ENCODE measurements at regions not wholly inside any gene's neighbourhood (a gene's known extent, or its start where the extent isn't known, plus 50 kb on each side); places are given as distances from the start of the nearest gene placed in this dataset.

GRCh38 chr1:56404561-56405030 is 174.8 kb downstream of the PLPP3 start:
- no peak for TF ChIP-seq TEAD4 (IDR thresholded peaks at IDR 0.05)
- TF ChIP-seq TAF1 (IDR thresholded peaks at IDR 0.05; ENCODE audit: low read depth), result no peak
- no peak for TF ChIP-seq NFIC (IDR thresholded peaks at IDR 0.05)
- no peak for TF ChIP-seq CEBPB (IDR thresholded peaks at IDR 0.05)
- TF ChIP-seq ZBTB7A (IDR thresholded peaks at IDR 0.05; ENCODE audit: low read depth), result no peak
- TF ChIP-seq USF1 (IDR thresholded peaks at IDR 0.05), result no peak
- no peak for TF ChIP-seq RAD21 (IDR thresholded peaks at IDR 0.05; ENCODE audit: low read depth)
- no peak for TF ChIP-seq TCF12 (IDR thresholded peaks at IDR 0.05; ENCODE audit: low read depth)
- TF ChIP-seq EP300 (IDR thresholded peaks at IDR 0.05; ENCODE audit: borderline replicate concordance), result no peak
- TF ChIP-seq REST (IDR thresholded peaks at IDR 0.05; ENCODE audit: low read depth), result no peak
- TF ChIP-seq EGR1 (IDR thresholded peaks at IDR 0.05), result no peak
- no peak for TF ChIP-seq YY1 (IDR thresholded peaks at IDR 0.05; ENCODE audit: low read depth)
- no peak for TF ChIP-seq MAX (IDR thresholded peaks at IDR 0.05)
- TF ChIP-seq CREB1 (IDR thresholded peaks at IDR 0.05; ENCODE audit: low read depth), result no peak
- no peak for TF ChIP-seq FOXM1 (IDR thresholded peaks at IDR 0.05; ENCODE audit: borderline replicate concordance, low read depth)

- TF ChIP-seq TAF1 (IDR thresholded peaks at IDR 0.05; ENCODE audit: low read depth) (no peak), MAX (IDR thresholded peaks at IDR 0.05) (no peak), CEBPB (IDR thresholded peaks at IDR 0.05) (no peak), ZBTB7A (IDR thresholded peaks at IDR 0.05; ENCODE audit: low read depth) (no peak), TEAD4 (IDR thresholded peaks at IDR 0.05) (no peak), RAD21 (IDR thresholded peaks at IDR 0.05; ENCODE audit: low read depth) (no peak), USF1 (IDR thresholded peaks at IDR 0.05) (no peak), EP300 (IDR thresholded peaks at IDR 0.05; ENCODE audit: borderline replicate concordance) (no peak), EGR1 (IDR thresholded peaks at IDR 0.05) (no peak), TCF12 (IDR thresholded peaks at IDR 0.05; ENCODE audit: low read depth) (no peak), REST (IDR thresholded peaks at IDR 0.05; ENCODE audit: low read depth) (no peak), CREB1 (IDR thresholded peaks at IDR 0.05; ENCODE audit: low read depth) (no peak), FOXM1 (IDR thresholded peaks at IDR 0.05; ENCODE audit: borderline replicate concordance, low read depth) (no peak), NFIC (IDR thresholded peaks at IDR 0.05) (no peak), YY1 (IDR thresholded peaks at IDR 0.05; ENCODE audit: low read depth) (no peak)
Observed at GRCh38 chr1:56404066-56404465, 175.3 kb downstream of the PLPP3 start.

- TF ChIP-seq TCF12 (IDR thresholded peaks at IDR 0.05; ENCODE audit: low read depth) (no peak), RAD21 (IDR thresholded peaks at IDR 0.05; ENCODE audit: low read depth) (no peak)
Observed at GRCh38 chr1:56403321-56403720, 176.0 kb downstream of the PLPP3 start.

GRCh38 chr1:56401191-56401590 is 178.2 kb downstream of the PLPP3 start:
- TF ChIP-seq EP300 (IDR thresholded peaks at IDR 0.05; ENCODE audit: borderline replicate concordance) (no peak), REST (IDR thresholded peaks at IDR 0.05; ENCODE audit: low read depth) (no peak), USF1 (IDR thresholded peaks at IDR 0.05) (no peak), NFIC (IDR thresholded peaks at IDR 0.05) (no peak), TEAD4 (IDR thresholded peaks at IDR 0.05) (no peak), FOXM1 (IDR thresholded peaks at IDR 0.05; ENCODE audit: borderline replicate concordance, low read depth) (no peak), CREB1 (IDR thresholded peaks at IDR 0.05; ENCODE audit: low read depth) (no peak), ZBTB7A (IDR thresholded peaks at IDR 0.05; ENCODE audit: low read depth) (no peak), RAD21 (IDR thresholded peaks at IDR 0.05; ENCODE audit: low read depth) (no peak), MAX (IDR thresholded peaks at IDR 0.05) (no peak), TCF12 (IDR thresholded peaks at IDR 0.05; ENCODE audit: low read depth) (no peak)
